Stomach smooth muscle (tissue), 2 donors: ENCODE measurements at regions not wholly inside any gene's neighbourhood (a gene's known extent, or its start where the extent isn't known, plus 50 kb on each side); places are given as distances from the start of the nearest gene placed in this dataset.

Experiments
- H3K27ac ChIP-seq: one replicate; pipeline ENCODE4 v1.7.0; 2013; ENCODE audit warnings: mild to moderate bottlenecking, low read length, inconsistent platforms
- H3K27me3 ChIP-seq, 2 donors: one replicate each; pipeline ENCODE4 v1.7.0; 2013; ENCODE audit warnings: low read length in 2 of 2; ENCODE audit not compliant: insufficient read depth in 2 of 2, control insufficient read depth in 1 of 2
- H3K36me3 ChIP-seq, 2 donors: one replicate each; pipeline ENCODE4 v1.7.0; 2013; ENCODE audit warnings: low read length in 2 of 2; ENCODE audit not compliant: control insufficient read depth in 2 of 2, insufficient read depth in 2 of 2
- H3K4me1 ChIP-seq: one replicate; pipeline ENCODE4 v1.7.0; 2013; ENCODE audit warnings: low read length; ENCODE audit not compliant: control insufficient read depth, insufficient read depth
- H3K4me3 ChIP-seq, 2 donors: one replicate each; pipeline ENCODE4 v1.7.0; 2013; ENCODE audit warnings: low read length in 2 of 2
- H3K9ac ChIP-seq, 2 donors: one replicate each; pipeline ENCODE4 v1.7.0; 2013; ENCODE audit warnings: low read length in 2 of 2, mild to moderate bottlenecking in 1 of 2
- H3K9me3 ChIP-seq, 2 donors: one replicate each; pipeline ENCODE4 v1.7.0; 2013; ENCODE audit warnings: low read length in 2 of 2; ENCODE audit not compliant: control insufficient read depth in 2 of 2
- donor health status: healthy.
- donor health status: Pancreatic carcinoma.

GRCh38 chr2:20141056-20141762 lies 83.7 kb downstream of the SDC1 start:
- Histone ChIP-seq H3K9me3 (no peaks in the 10 kb centered on the region), H3K36me3 (no peaks in the 10 kb centered on the region), H3K4me3 (no peak overlapping the region), H3K27me3 (no peaks in the 10 kb centered on the region), H3K27ac (no peak overlapping the region), H3K9ac (no peak overlapping the region), H3K4me1 (no peaks in the 10 kb centered on the region)

- Histone ChIP-seq H3K4me3 (no peak overlapping the region), H3K4me1 (no peaks in the 10 kb centered on the region), H3K9ac (no peak overlapping the region), H3K36me3 (no peaks in the 10 kb centered on the region), H3K9me3 (no peaks in the 10 kb centered on the region), H3K27ac (no peak overlapping the region), H3K27me3 (no peaks in the 10 kb centered on the region)
These were observed 84.4 kb downstream of the SDC1 start for GRCh38 chr2:20140321-20141055.

- no peaks in the 10 kb centered on the region for H3K9me3 ChIP-seq
- no peak overlapping the region for H3K9ac ChIP-seq
- H3K27ac ChIP-seq, result no peak overlapping the region
- H3K27me3 ChIP-seq, result no peaks in the 10 kb centered on the region
- no peak overlapping the region for H3K4me3 ChIP-seq
- no peaks in the 10 kb centered on the region for H3K4me1 ChIP-seq
- no peaks in the 10 kb centered on the region for H3K36me3 ChIP-seq
These were observed 85.3 kb downstream of the SDC1 start for GRCh38 chr2:20139407-20140172.

- Histone ChIP-seq H3K9ac (no peak overlapping the region), H3K27ac (no peak overlapping the region), H3K36me3 (no peaks in the 10 kb centered on the region), H3K27me3 (no peaks in the 10 kb centered on the region), H3K9me3 (no peaks in the 10 kb centered on the region), H3K4me1 (no peaks in the 10 kb centered on the region), H3K4me3 (no peak overlapping the region)
These were observed 86.2 kb downstream of the SDC1 start for GRCh38 chr2:20138696-20139095.

- no peaks in the 10 kb centered on the region for H3K9me3 ChIP-seq
- no peak overlapping the region for H3K4me3 ChIP-seq
- H3K27ac ChIP-seq, result no peak overlapping the region
- H3K4me1 ChIP-seq, result no peaks in the 10 kb centered on the region
- no peak overlapping the region for H3K9ac ChIP-seq
- no peaks in the 10 kb centered on the region for H3K36me3 ChIP-seq
- no peaks in the 10 kb centered on the region for H3K27me3 ChIP-seq
These were observed 86.5 kb upstream of the LAPTM4A start for GRCh38 chr2:20137884-20138283.

- no peaks in the 10 kb centered on the region for H3K27me3 ChIP-seq
- no peak overlapping the region for H3K9ac ChIP-seq
- H3K36me3 ChIP-seq, result no peaks in the 10 kb centered on the region
- H3K27ac ChIP-seq, result no peak overlapping the region
- H3K4me1 ChIP-seq, result no peaks in the 10 kb centered on the region
- H3K4me3 ChIP-seq, result no peak overlapping the region
- no peaks in the 10 kb centered on the region for H3K9me3 ChIP-seq
These were observed 85.7 kb upstream of the LAPTM4A start for GRCh38 chr2:20137131-20137571.

- no peaks in the 10 kb centered on the region for H3K4me1 ChIP-seq
- no peaks in the 10 kb centered on the region for H3K27me3 ChIP-seq
- no peaks in the 10 kb centered on the region for H3K9me3 ChIP-seq
- H3K9ac ChIP-seq, result no peak overlapping the region
- no peak overlapping the region for H3K4me3 ChIP-seq
- H3K27ac ChIP-seq, result no peak overlapping the region
- no peaks in the 10 kb centered on the region for H3K36me3 ChIP-seq
These were observed 84.7 kb upstream of the LAPTM4A start for GRCh38 chr2:20136149-20136548.

GRCh38 chr2:20135631-20136050 lies 84.2 kb upstream of the LAPTM4A start:
- no peak overlapping the region for H3K9ac ChIP-seq
- H3K36me3 ChIP-seq, result no peaks in the 10 kb centered on the region
- no peaks in the 10 kb centered on the region for H3K27me3 ChIP-seq
- H3K4me1 ChIP-seq, result no peaks in the 10 kb centered on the region
- H3K27ac ChIP-seq, result no peak overlapping the region
- no peak overlapping the region for H3K4me3 ChIP-seq
- no peaks in the 10 kb centered on the region for H3K9me3 ChIP-seq

GRCh38 chr2:20132990-20133535 lies 81.6 kb upstream of the LAPTM4A start:
- no peaks in the 10 kb centered on the region for H3K27me3 ChIP-seq
- H3K9ac ChIP-seq, result no peak overlapping the region
- no peak overlapping the region for H3K4me3 ChIP-seq
- H3K36me3 ChIP-seq, result no peaks in the 10 kb centered on the region
- H3K9me3 ChIP-seq, result no peaks in the 10 kb centered on the region
- H3K27ac ChIP-seq, result no peak overlapping the region
- H3K4me1 ChIP-seq, result no peaks in the 10 kb centered on the region

- no peak overlapping the region for H3K9ac ChIP-seq
- no peaks in the 10 kb centered on the region for H3K36me3 ChIP-seq
- H3K27ac ChIP-seq, result no peak overlapping the region
These were observed 79.6 kb upstream of the LAPTM4A start for GRCh38 chr2:20130821-20131645.

More at GRCh38 chr2:20130821-20131645, 79.6 kb upstream of the LAPTM4A start:
- Histone ChIP-seq H3K9me3 (no peaks in the 10 kb centered on the region), H3K27me3 (no peaks in the 10 kb centered on the region), H3K4me3 (no peak overlapping the region), H3K4me1 (no peaks in the 10 kb centered on the region)
